IMR-90 (cell line): ENCODE measurements at regions not wholly inside any gene's neighbourhood (a gene's known extent, or its start where the extent isn't known, plus 50 kb on each side); places are given as distances from the start of the nearest gene placed in this dataset.

Experiments used
- BHLHE40 ChIP-seq: fragments of 150-350 bp; IDR thresholded peaks from 2 replicates; pipeline ENCODE4 v1.6.1; 2016; ENCODE audit warnings: mild to moderate bottlenecking, low read depth, low read length
- CEBPB ChIP-seq: IDR thresholded peaks from 2 replicates; pipeline ENCODE4 v1.6.1; 2012; ENCODE audit warnings: low read depth, low read length, improper control_type of control experiment
- FOS ChIP-seq: fragments of 150-350 bp; IDR thresholded peaks from 2 replicates; pipeline ENCODE4 v1.6.1; 2016; ENCODE audit warnings: low read depth, low read length
- MAFK ChIP-seq: IDR thresholded peaks from 2 replicates; pipeline ENCODE4 v1.6.1; 2012; ENCODE audit warnings: low read depth, low read length, improper control_type of control experiment
- MXI1 ChIP-seq: IDR thresholded peaks from 2 replicates; pipeline ENCODE4 v1.6.1; 2012; ENCODE audit warnings: low read depth, mild to moderate bottlenecking, low read length, moderate library complexity, borderline replicate concordance
- NFE2L2 ChIP-seq: fragments of 150-350 bp; IDR thresholded peaks from 2 replicates; pipeline ENCODE4 v1.6.1; 2016; ENCODE audit warnings: low read depth, mild to moderate bottlenecking, low read length
- POLR2A ChIP-seq: IDR thresholded peaks from 2 replicates; pipeline ENCODE4 v1.6.1; 2012; ENCODE audit warnings: mild to moderate bottlenecking, low read depth, low read length
- RAD21 ChIP-seq: IDR thresholded peaks from 2 replicates; pipeline ENCODE4 v1.6.1; 2012; ENCODE audit warnings: low read length, improper control_type of control experiment
- RCOR1 ChIP-seq: IDR thresholded peaks from 2 replicates; pipeline ENCODE4 v1.6.1; 2012; ENCODE audit warnings: mild to moderate bottlenecking, low read length, improper control_type of control experiment; ENCODE audit not compliant: insufficient replicate concordance
- RFX5 ChIP-seq: IDR thresholded peaks from 2 replicates; pipeline ENCODE4 v1.8.0; 2012; ENCODE audit warnings: low read depth, mild to moderate bottlenecking, low read length, moderate library complexity
- SMC3 ChIP-seq: fragments of 150-350 bp; IDR thresholded peaks from 2 replicates; pipeline ENCODE4 v1.6.1; 2016; ENCODE audit warnings: low read depth, mild to moderate bottlenecking, antibody characterized with exemption, low read length, moderate library complexity
- TF ChIP-seq, protein P1 (sequence below): conservative IDR thresholded peaks from 2 replicates; pipeline ENCODE4 v1.5.1; 2012; ENCODE audit warnings: mild to moderate bottlenecking, low read depth, low read length, improper control_type of control experiment
- TF ChIP-seq, protein P2 (sequence below): fragments of 150-350 bp; IDR thresholded peaks from 2 replicates; pipeline ENCODE4 v1.6.1; 2017; ENCODE audit warnings: mild to moderate bottlenecking, antibody characterized with exemption, low read length, low read depth
- TF ChIP-seq, protein P3 (sequence below): fragments of 150-350 bp; IDR thresholded peaks from 2 replicates; pipeline ENCODE4 v1.6.1; 2016; ENCODE audit warnings: low read depth, mild to moderate bottlenecking, low read length, moderate library complexity, borderline replicate concordance

DNA sequence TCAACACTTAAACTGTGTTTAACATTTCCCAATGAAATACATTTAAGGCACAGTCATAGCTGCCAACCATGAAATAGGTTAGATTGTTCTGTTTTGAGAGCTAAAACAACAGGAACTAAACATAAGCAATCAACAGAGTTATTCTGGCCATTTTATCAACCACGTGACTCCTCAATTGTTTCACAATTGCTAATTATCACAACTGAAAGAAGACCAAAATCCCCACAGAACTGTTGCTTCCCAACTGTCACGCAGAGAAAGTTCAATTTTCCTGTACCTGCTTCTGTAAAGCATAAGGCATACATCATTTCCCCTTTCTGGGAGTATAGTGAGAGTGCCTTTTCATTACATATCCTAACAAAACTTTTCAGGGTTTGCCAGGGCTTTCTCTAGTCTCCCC, 248.6 kb downstream of the EPHA4 start:
- TF ChIP-seq, protein P1, sequence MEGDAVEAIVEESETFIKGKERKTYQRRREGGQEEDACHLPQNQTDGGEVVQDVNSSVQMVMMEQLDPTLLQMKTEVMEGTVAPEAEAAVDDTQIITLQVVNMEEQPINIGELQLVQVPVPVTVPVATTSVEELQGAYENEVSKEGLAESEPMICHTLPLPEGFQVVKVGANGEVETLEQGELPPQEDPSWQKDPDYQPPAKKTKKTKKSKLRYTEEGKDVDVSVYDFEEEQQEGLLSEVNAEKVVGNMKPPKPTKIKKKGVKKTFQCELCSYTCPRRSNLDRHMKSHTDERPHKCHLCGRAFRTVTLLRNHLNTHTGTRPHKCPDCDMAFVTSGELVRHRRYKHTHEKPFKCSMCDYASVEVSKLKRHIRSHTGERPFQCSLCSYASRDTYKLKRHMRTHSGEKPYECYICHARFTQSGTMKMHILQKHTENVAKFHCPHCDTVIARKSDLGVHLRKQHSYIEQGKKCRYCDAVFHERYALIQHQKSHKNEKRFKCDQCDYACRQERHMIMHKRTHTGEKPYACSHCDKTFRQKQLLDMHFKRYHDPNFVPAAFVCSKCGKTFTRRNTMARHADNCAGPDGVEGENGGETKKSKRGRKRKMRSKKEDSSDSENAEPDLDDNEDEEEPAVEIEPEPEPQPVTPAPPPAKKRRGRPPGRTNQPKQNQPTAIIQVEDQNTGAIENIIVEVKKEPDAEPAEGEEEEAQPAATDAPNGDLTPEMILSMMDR: no peak
- no peak for TF ChIP-seq FOS
- no peak for TF ChIP-seq POLR2A
- TF ChIP-seq RAD21: no peak
- no peak for TF ChIP-seq MXI1
- no peak for TF ChIP-seq RCOR1
- TF ChIP-seq, protein P2, sequence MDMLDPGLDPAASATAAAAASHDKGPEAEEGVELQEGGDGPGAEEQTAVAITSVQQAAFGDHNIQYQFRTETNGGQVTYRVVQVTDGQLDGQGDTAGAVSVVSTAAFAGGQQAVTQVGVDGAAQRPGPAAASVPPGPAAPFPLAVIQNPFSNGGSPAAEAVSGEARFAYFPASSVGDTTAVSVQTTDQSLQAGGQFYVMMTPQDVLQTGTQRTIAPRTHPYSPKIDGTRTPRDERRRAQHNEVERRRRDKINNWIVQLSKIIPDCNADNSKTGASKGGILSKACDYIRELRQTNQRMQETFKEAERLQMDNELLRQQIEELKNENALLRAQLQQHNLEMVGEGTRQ: no peak
- TF ChIP-seq CEBPB: no peak
- no peak for TF ChIP-seq SMC3
- TF ChIP-seq BHLHE40: no peak
- no peak for TF ChIP-seq MAFK
- TF ChIP-seq NFE2L2: no peak
- TF ChIP-seq, protein P3, sequence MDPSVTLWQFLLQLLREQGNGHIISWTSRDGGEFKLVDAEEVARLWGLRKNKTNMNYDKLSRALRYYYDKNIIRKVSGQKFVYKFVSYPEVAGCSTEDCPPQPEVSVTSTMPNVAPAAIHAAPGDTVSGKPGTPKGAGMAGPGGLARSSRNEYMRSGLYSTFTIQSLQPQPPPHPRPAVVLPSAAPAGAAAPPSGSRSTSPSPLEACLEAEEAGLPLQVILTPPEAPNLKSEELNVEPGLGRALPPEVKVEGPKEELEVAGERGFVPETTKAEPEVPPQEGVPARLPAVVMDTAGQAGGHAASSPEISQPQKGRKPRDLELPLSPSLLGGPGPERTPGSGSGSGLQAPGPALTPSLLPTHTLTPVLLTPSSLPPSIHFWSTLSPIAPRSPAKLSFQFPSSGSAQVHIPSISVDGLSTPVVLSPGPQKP: no peak
- TF ChIP-seq RFX5: no peak
